Breast epithelium (tissue), 3 donors: ENCODE measurements at regions not wholly inside any gene's neighbourhood (a gene's known extent, or its start where the extent isn't known, plus 50 kb on each side); places are given as distances from the start of the nearest gene placed in this dataset.

Experiments used
- POLR2A ChIP-seq: fragments of 450-650 bp; IDR thresholded peaks from one replicate; pipeline ENCODE4 v1.6.1; 2016; ENCODE audit warnings: antibody characterized with exemption, mild to moderate bottlenecking, moderate library complexity
- POLR2AphosphoS5 ChIP-seq, 3 donors: sonication (generic); formaldehyde crosslinking; IDR thresholded peaks; one replicate each; pipeline ENCODE4 v1.6.1; 2017; ENCODE audit warnings: antibody characterized with exemption in 3 of 3
- TF ChIP-seq, protein P1 (sequence below), 3 donors: fragments of 450-650 bp; IDR thresholded peaks; one replicate each; pipeline ENCODE4 v1.5.1; 2016 to 2017; ENCODE audit warnings: antibody characterized with exemption in 3 of 3, mild to moderate bottlenecking in 3 of 3, moderate library complexity in 3 of 3

DNA sequence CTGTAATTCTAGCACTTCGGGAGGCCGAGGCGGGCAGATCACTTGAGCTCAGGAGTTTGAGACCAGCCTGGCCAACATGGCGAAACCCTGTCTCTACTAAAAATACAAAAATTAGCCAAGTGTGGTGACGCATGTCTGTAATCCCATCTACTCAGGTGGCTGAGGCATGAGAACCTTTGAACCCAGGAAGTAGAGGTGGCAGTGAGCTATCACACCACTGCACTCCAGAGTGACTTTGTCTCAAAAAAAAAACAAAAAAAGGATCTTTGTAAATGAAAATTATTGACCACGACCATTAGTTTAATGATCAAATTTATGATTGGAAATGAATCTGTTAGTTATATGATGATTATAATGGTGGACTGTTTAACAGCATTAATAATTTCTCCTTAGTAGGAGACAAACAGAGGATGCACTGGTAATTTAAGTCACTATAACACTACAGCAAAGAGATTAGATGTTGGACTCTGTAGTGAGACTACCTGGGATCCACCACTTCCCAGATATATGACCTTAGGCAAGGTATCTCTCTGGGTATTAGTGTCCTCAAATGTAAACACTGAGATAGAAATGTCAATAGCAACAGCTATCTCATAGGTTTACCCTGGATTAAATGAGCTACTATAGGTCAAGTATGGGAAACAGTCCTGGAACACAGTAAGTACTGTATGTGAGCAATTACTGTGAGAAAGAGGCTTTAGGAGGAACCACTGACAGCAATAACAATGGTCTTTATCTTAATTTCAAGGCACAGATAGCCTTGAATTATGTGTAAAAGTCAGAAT, 214.7 kb downstream of the NOVA1 start:
- TF ChIP-seq, protein P1, sequence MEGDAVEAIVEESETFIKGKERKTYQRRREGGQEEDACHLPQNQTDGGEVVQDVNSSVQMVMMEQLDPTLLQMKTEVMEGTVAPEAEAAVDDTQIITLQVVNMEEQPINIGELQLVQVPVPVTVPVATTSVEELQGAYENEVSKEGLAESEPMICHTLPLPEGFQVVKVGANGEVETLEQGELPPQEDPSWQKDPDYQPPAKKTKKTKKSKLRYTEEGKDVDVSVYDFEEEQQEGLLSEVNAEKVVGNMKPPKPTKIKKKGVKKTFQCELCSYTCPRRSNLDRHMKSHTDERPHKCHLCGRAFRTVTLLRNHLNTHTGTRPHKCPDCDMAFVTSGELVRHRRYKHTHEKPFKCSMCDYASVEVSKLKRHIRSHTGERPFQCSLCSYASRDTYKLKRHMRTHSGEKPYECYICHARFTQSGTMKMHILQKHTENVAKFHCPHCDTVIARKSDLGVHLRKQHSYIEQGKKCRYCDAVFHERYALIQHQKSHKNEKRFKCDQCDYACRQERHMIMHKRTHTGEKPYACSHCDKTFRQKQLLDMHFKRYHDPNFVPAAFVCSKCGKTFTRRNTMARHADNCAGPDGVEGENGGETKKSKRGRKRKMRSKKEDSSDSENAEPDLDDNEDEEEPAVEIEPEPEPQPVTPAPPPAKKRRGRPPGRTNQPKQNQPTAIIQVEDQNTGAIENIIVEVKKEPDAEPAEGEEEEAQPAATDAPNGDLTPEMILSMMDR (IDR thresholded peaks at IDR 0.05) = no peak
- TF ChIP-seq POLR2AphosphoS5 (IDR thresholded peaks at IDR 0.05) (no peak), POLR2A (no peak)
